GM15510 (cell line): ENCODE measurements at regions not wholly inside any gene's neighbourhood (a gene's known extent, or its start where the extent isn't known, plus 50 kb on each side); places are given as distances from the start of the nearest gene placed in this dataset.
A peak's percentile ranks its signal among the peaks of the same experiment; 100 is the strongest.

Source experiments
- POLR2A ChIP-seq: IDR thresholded peaks from 3 replicates; pipeline ENCODE4 v1.6.1; 2011; ENCODE audit warnings: borderline replicate concordance; ENCODE audit not compliant: insufficient read length; ENCODE audit errors: extremely low read depth

DNA sequence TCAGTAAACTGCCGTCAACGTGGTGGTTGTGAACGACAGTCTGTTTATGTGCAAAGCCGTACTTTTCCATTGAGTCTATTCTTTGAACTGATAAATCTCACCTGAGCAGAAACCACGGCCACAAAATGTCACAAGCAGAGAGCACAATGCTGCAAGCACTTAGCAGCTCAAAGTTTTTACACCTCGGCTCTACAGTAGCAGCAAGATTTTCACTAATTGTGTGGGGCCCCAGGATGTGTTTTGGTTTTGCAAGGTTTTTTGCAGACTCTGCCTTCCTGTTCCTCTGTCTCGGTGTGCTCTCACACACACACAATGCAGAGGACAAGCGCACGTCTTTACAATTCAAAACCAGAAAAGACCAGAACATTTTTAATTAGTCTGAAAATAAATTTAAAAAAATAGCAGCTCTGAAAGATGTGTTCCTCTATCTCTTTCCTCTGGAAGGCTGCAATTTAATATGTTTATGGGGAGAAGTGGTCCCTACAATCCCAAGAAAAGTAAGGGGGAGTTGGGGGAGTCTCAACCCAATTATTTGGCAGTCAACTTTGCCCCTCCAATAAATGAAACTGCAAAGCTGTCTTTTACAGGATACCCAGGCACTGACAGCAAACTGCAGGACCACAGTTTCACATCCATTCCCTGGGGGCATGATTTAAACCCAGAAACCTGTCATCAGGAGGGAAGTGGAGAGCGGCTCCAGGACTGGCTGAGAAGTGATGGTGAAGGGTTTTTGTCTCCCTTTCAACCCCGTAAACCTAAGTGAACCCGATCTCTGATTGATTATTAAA is 73.8 kb upstream of the SFMBT2 start:
- TF ChIP-seq POLR2A, result peak; percentile 31

DNA sequence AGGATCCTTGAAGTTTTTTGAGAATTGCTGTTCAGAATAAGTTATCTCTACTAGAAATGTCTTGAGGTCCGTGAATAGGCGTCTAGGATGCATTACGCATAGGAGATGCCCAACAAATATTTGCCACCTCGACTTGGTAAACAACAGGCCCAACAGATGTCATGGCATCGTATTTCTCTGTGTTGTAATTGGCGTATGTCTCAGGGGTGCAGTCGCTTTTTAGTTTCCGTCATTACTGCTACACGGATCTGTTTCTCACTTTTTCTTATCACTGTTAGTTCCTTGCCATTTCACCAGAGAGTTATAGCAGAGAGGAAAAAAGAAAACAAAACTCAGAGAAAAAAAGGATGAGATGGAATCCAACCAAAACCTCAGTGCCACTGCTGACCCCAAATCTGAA is 73.0 kb upstream of the SFMBT2 start:
- TF ChIP-seq POLR2A, result no peak

DNA sequence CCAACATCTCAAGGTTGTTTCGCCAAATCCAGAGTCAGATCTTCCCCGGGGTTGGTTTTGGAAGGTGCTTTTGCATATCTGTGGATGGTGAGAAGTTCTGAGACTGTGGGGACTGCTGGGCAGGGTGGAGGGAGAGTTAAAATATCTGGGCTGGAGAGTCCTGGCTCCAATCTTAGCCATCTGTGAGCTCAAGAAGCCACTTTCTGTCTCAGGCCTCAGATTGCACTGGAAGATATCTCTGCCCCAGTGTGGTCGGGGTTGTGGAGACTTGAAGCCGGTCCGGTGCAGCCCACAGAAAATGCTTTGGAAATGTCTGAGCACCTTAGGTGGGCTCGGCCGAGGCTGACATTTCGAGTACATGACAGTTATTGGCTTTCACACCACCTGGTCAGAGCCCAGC is 72.2 kb upstream of the SFMBT2 start:
- no peak for TF ChIP-seq POLR2A

- TF ChIP-seq POLR2A, result no peak
These were observed 70.5 kb upstream of the SFMBT2 start for GRCh38 chr10:7481368-7481765.

GRCh38 chr10:7480742-7481367 is 70.0 kb upstream of the SFMBT2 start:
- TF ChIP-seq POLR2A, result no peak

DNA sequence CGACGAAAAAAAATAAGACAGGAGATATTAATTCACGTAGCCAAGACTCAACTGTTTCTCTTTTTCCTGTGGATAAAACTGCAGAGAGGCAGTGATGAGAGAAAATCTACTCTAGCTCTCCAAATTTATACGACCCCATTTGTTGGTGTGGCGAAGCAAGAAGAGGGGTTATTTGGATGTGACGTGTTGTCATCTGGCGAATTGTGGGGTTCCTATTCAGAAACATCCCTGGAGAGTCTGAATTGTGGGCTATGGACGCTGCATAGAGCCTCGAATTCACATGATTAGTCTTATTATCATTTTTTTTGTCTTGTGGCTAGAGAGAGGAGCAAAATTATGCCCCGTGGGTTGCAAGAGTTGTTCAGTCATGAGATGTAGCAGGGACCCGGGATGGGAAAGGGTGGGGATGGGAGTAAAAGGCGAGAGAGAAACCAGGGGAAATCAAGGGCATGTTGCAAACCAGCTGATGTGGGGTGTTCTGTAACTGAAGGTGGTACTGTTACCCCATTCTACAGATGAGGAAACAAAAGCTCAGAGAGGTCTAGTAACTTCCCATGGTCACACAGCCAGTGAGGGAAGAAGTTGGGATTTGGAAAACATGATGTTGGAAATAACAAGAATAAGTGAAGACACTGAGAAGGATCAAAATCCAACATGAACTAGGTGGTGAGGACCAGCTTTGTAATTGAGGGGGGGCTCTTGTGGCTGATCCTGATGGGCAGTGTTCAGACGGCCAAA is 69.2 kb upstream of the SFMBT2 start:
- no peak for TF ChIP-seq POLR2A

- no peak for TF ChIP-seq POLR2A
These were observed 68.1 kb upstream of the SFMBT2 start for GRCh38 chr10:7478727-7479457.

DNA sequence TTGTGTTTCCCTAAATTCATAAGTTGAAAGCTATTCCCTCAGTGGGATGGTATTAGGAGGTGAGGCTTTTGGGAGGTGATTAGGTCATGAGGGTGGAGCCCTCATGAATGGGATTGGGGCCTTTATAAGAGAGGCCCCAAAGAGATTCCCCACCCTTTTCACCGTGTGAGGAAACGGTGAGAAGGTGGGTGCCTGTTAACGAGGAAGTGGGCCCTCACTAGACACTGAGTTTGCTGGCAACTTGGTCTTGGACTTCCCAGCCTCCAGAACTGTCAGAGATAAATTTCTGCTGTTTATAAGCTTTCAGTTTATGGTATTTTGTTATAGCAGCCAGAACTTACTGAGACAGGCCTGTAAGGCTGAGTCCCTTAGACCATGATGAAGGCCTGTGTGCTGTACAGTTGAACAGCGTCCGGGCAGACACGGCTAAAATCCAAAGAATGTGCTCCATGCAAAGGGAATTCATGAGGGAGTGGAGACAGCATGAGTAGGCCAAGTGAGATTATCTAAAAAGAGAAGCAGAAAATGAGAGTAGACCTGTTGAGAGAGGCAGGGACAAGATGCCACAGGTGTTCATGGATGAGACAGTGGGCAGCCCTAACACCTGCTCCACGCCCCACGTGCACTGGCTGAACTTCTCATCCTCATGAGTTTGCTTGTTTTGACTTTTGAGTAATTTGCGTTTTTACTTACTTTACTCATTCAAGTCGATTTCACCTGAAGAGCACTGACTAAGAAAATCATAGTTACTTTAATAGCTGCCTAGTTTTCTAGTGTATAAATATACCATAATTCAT is 66.9 kb upstream of the SFMBT2 start:
- no peak for TF ChIP-seq POLR2A

GRCh38 chr10:7475939-7476338 is 65.1 kb upstream of the SFMBT2 start:
- no peak for TF ChIP-seq POLR2A

GRCh38 chr10:7475046-7475911 is 64.4 kb upstream of the SFMBT2 start:
- no peak for TF ChIP-seq POLR2A

DNA sequence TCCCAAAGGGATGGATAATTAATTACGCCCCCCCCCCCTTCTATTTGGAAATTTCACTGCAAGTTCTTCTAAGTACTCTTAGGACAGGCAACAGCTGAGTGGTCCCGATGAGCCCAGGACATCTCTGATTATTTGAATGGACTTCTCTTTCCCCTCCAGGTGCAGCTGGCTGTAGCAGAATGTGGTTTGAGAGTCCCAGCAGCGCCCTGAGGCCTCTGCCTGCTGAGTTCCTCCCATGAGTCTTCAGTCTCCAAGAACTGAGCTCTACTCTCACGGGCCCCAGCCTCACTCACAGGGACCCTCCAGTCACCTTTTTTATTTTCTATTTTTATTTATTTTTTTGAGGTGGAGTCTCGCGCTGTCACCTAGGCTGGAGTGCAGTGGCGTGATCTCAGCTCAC is 63.6 kb upstream of the SFMBT2 start:
- no peak for TF ChIP-seq POLR2A

- no peak for TF ChIP-seq POLR2A
These were observed 62.6 kb upstream of the SFMBT2 start for GRCh38 chr10:7473474-7473873.

- peak; percentile 9 for TF ChIP-seq POLR2A
These were observed 61.0 kb upstream of the SFMBT2 start for GRCh38 chr10:7471720-7472367.
